T-helper 9 cell (primary cell): ENCODE measurements at regions not wholly inside any gene's neighbourhood (a gene's known extent, or its start where the extent isn't known, plus 50 kb on each side); places are given as distances from the start of the nearest gene placed in this dataset.

Experiments
- DNase-seq: peaks from one replicate; pipeline ENCODE4 v3.0.0-alpha.2; 2020

- DNase-seq, result no peak
These were observed 808.2 kb downstream of the SQOR start for GRCh38 chr15:46442901-46443590.

- DNase-seq, result no peak
These were observed 815.4 kb downstream of the SQOR start for GRCh38 chr15:46450112-46450809.

- no peak for DNase-seq
These were observed 816.0 kb downstream of the SQOR start for GRCh38 chr15:46450810-46451182.

DNA sequence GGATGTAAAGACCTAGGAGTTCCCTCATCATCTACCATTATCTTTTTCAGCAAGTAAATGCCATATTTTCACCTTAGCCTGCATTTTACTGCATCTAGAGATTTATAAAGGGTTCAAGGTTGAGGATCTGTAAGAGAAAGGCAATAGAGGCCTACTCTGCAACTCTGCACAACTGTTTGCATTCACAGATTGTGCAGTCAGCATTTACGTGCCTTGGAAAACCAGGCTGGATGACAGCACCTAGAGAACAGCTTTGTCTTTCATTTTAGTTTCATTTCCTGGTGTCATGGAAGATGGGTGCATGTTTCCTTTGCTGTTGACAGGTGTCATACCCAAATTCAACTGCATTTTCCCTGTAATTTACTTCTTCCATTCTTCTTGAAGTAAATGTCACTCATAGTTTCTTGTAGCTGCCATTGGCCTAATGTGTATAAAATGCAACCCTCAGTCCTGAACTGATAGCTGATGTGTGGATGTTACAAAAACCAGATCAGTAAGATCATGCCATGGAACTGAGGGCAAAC, 817.5 kb downstream of the SQOR start:
- DNase-seq, result no peak

DNA sequence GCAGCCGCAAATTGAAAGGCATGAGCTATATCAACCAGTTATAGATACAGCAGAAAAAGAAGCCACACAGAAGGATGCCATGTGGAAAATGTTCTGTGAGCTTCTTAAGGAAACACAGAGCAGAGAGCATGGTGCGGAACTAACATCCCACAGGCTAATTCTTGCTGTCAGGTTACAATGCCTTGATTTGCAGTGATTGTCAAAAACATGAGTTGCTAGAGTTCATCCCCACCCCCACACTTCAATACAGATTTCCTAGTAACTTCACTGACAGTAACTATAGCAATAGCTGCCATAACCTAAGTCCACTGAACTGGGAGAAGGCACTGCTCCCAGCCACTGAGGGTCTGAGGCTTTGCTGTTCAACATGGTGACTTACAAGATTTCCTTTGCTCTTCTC, 821.6 kb downstream of the SQOR start:
- no peak for DNase-seq

DNA sequence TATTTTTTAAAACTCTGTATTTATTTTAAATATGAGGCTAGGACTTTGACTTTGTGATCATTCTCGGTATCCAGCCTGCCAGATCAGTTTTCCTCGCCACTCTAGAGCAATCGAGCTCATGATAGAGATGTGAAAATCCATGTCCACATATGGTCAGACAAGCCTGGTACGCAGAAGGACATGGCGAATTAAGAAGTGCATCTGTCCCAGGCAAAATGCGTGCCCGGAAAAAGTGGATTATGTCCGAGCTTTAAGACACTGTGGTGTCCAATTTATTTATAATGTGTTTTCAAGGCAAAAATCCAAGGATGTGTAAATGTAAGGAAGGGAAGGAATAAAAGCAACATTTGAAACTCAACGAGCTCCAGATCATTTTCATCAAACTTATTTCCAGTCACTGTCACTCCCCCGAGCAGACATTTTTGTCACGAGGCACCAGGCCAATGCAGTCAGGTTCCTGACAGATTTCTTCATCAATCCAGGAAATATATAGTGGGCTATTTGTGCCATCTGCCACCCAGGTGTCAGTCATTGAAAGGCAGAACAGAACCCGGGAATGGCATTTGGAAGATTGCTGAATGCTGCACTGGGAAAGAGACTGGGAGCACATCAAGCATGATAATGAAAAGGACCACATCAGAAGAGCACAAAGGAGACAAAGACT, 825.7 kb downstream of the SQOR start:
- DNase-seq, result no peak

DNA sequence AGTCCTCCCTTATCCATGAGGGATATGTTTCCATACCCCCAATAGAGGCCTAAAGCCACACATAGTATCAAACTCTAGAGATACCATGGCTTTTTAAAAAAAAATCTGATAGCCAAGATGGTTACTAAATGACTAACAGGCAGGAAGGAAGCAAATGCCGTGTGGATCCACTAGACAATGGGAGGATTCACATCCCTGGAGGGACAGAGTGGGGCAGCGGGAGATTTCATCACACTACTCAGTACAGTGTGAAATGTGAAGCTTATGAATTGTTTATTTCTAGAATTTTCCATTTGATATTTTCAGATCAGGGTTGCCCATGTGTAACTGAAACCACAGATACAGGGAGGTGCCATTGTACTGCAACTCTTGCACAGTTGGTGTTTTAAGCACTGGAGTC, 826.6 kb downstream of the SQOR start:
- no peak for DNase-seq

- no peak for DNase-seq
These were observed 832.2 kb downstream of the SQOR start for GRCh38 chr15:46467041-46467440.

DNA sequence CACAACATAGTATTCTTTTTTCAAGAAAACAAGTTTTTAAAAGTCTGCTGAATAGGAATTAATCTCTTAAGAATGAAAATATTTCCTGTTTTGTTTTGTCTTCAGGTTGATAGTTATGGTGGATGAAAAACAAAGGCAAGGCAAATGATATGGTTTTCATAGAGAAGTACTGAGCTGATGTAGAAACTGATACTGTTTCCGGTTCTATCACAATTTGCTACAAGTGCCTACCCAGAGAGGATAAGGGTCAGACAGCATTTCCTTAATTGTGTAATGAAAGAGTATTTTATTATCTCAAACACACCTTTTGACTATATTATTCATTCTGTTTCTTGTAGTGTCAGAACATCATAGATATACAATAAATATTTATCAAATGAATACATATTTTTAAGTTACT, 836.3 kb downstream of the SQOR start:
- DNase-seq, result no peak

GRCh38 chr15:46489276-46489675, 854.4 kb downstream of the SQOR start:
- DNase-seq, result no peak

DNA sequence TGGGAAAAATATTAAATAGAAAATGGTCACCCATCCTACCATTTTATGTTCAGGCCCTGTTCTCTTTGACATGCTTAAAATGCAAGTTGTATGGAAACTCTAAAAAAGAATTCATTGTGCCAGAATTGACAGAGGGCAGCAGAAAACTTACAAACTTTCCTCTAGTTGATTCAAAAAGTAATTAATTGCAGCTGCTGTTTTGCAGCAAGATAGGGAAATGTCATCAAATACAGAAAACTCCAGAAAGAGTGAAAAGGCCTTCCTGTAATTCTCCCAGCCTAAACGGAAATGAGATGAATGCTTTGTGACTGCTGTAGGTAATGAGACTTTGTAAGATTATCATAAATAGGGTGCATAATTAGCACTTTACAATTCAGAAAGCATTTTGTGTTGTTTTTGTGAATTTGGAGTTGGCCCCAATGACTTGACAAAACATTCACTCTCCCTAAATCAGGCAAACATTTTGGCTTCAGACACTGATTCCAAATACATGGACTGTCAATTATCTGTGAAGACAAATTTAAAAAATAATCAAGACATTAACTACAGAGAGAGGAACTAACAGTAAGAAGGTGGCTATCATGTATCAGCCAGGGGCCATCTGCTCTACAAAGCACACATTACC, 861.8 kb downstream of the SQOR start:
- no peak for DNase-seq

- DNase-seq, result no peak
These were observed 867.8 kb downstream of the SQOR start for GRCh38 chr15:46502667-46503066.

GRCh38 chr15:46518381-46518780, 883.6 kb downstream of the SQOR start:
- no peak for DNase-seq

- no peak for DNase-seq
These were observed 888.9 kb downstream of the SQOR start for GRCh38 chr15:46523701-46524100.

DNA sequence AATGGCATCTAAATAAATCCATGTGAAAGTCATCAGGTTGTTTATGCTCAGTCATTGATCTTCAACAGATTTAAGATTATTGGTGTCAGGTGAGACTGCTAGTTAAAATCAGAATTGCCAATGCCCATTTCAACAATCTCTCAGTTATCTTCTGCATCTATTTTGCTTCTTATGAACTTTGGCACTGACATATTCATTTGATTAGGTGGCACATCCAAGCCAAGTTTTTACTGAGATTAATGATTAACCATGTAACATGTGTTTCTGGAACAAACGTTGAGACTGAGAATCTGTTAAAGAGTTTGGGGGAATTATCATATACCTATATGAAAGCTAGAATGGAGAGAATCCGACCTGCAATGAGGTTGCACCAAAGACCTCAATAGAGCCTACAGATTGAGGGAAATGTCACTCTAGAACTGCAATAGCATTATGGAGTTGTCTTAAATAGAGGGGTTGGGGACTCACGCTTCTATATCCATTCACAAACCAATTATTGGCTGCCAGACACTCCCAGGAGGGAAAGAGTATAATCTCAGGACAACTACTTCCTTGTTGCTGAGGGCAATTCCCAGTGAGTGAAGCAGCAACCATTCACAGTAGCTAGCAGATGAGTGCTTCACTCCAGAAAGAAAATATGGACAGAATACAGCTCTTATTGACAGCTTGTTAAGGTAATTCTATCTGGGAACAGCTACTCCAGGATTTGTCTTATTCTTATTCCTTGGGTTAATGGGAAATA, 891.3 kb downstream of the SQOR start:
- DNase-seq, result no peak

DNA sequence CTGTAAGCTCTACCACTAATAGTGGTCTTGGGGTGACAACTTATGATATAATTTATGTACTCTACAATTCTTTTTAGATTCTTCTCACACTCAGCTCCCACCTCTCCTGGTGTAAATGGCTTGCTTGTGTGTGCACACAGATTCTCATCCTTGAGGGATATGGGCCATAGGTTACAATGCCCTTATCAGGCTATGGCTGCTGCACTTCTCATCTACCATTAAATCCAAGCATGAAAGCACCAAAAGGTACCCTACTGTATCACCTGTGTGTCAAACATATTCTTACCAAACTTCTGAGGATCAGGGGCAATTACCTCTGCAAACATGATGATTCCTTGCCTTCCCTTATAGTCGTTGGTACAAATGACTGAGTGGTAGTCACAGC, 891.9 kb downstream of the SQOR start:
- no peak for DNase-seq

DNA sequence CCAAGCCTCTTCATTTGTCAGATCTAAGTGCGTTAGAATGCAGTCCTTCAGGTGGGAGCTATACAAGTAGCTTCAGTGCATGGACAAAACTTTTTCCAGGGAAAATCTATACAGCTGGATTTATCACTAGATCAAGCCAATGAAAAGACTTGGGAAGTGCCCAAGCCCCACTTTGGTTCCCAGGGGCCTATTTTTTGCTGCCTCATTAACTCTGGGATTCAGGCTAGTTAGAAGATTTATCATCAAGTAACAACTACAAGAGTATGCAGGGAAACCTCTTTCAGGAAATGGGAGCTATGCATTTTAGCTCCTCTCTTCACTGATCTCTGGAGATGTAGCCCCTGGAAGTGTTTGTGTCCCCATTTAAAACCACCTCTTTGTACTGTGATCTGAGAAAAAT, 908.8 kb downstream of the SQOR start:
- DNase-seq, result no peak

- no peak for DNase-seq
These were observed 914.2 kb downstream of the SQOR start for GRCh38 chr15:46548989-46549388.

GRCh38 chr15:46552316-46552715, 917.5 kb downstream of the SQOR start:
- no peak for DNase-seq

DNA sequence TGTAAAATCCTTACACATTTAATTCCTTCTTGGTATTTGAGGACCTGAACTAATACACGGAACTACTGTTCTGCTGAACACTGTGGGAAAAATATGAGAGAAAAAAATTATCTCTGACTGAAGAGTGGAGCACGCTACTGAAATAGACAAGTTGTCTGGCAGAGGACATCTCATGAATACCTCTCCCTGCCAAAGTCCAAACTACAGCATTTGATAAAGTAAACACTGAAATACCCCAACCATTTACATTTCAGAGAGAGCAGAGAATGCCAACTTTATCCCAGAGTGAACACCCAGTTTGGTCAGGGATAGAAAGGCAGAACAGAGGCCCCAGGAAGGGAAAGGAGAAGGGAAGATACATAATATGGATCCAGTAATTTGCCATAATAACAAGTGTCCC, 920.7 kb downstream of the SQOR start:
- no peak for DNase-seq

GRCh38 chr15:46556010-46556409, 921.2 kb downstream of the SQOR start:
- DNase-seq, result no peak

DNA sequence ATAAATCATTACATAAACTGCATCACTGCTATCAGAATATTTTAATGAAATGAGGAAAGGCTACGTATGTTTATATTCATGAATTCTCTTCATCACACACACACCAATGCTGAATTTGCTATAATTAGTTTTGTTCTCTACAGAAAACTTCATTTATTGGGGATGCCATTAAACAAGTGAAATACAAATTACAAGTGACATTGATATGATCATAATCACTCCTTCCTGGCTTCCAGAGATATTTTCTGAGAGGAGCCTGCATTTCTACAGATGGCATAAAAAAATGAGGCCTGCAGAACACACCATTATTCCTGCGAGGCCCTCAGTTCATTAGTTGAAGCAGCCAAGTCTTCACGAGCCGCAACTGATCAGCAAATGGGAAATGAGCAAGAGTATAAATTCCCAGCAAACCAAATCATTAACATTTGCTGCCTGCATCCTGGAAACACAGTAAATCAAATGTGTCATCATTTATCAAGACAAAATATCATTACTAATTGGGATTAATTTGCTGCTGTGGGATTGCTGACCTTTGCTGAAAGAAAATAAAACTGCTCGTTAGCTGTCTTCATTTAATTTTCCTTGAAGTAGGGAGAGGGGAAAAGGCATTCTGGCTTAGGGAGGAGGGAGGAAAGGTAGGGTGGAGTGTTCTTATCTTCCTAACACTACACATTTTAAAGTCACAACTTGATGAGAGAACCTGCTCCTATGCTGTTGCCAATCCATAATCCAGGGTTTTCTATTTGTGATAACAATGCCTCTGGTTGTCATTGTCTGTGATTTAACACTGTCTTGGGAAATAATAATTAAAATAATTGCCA, 921.9 kb downstream of the SQOR start:
- no peak for DNase-seq
